PC-3 (cell line): ENCODE measurements at regions not wholly inside any gene's neighbourhood (a gene's known extent, or its start where the extent isn't known, plus 50 kb on each side); places are given as distances from the start of the nearest gene placed in this dataset.

ENCODE experiments used
- ATAC-seq: fragments of 200-7000 bp; cut with Tn5 transposase; 2 replicates; pipeline ENCODE4 v1.9.1; 2020; ENCODE audit warnings: mild to moderate bottlenecking, moderate library complexity
- BruUV-seq: library from RNA; stranded (reverse); fragments of 400-500 nt; replicated peaks from 2 replicates; lab custom pipeline; 2021; lab: Mats Ljungman, UMichigan
- CTCF ChIA-PET: fragments of 300-600 bp; sonication (Branson Sonifier 250); formaldehyde crosslinking; loops from one replicate; lab custom pipeline; 2022; ENCODE audit warnings: antibody characterized with exemption; lab: Charles Lee
- POLR2A ChIA-PET: fragments of 300-600 bp; sonication (Branson Sonifier 250); formaldehyde crosslinking; loops from one replicate; lab custom pipeline; 2022; ENCODE audit warnings: antibody characterized with exemption; ENCODE audit not compliant: unreplicated experiment; lab: Charles Lee
- DNase-seq: peaks from one replicate; pipeline ENCODE4 v3.0.0-alpha.2; 2015
- H2AFZ ChIP-seq: fragments of 300-600 bp; sonication (generic); 2 replicates; pipeline ENCODE4 v1.6.0; 2016; ENCODE audit warnings: antibody characterized with exemption, low read length
- H3F3A ChIP-seq: fragments of 300-600 bp; sonication (generic); one replicate; pipeline ENCODE4 v1.6.0; 2017; ENCODE audit warnings: antibody characterized with exemption, low read length, control low read depth, mild to moderate bottlenecking; ENCODE audit not compliant: unreplicated experiment
- H3K27ac ChIP-seq: fragments of 300-600 bp; sonication (generic); 2 replicates; pipeline ENCODE4 v1.5.1; 2016; ENCODE audit warnings: mild to moderate bottlenecking, low read length
- H3K27me3 ChIP-seq: fragments of 300-600 bp; sonication (generic); 2 replicates; pipeline ENCODE4 v1.6.1; 2016; ENCODE audit warnings: low read length, mixed read lengths
- H3K36me3 ChIP-seq: fragments of 300-600 bp; sonication (generic); 2 replicates; pipeline ENCODE4 v1.6.1; 2016; ENCODE audit warnings: low read depth, mixed run types, low read length, mixed read lengths
- H3K4me1 ChIP-seq: fragments of 300-600 bp; sonication (generic); 2 replicates; pipeline ENCODE4 v1.5.1; 2016; ENCODE audit warnings: low read length; ENCODE audit not compliant: insufficient read depth
- H3K4me2 ChIP-seq: fragments of 300-600 bp; sonication (generic); 2 replicates; pipeline ENCODE4 v1.6.0; 2016; ENCODE audit warnings: low read length
- H3K4me3 ChIP-seq: fragments of 300-600 bp; sonication (generic); 2 replicates; pipeline ENCODE4 v1.5.1; 2016; ENCODE audit warnings: mild to moderate bottlenecking, low read length, mixed read lengths
- H3K79me2 ChIP-seq: fragments of 300-600 bp; sonication (generic); 2 replicates; pipeline ENCODE4 v1.6.1; 2017; ENCODE audit warnings: low read length, mixed read lengths
- H3K9ac ChIP-seq: fragments of 300-600 bp; sonication (generic); 2 replicates; pipeline ENCODE4 v1.6.0; 2016; ENCODE audit warnings: mild to moderate bottlenecking, low read length
- H3K9me2 ChIP-seq: fragments of 300-600 bp; sonication (generic); replicated peaks from 2 replicates; pipeline ENCODE4 v1.6.1; 2016; ENCODE audit warnings: mixed run types, low read length, mixed read lengths
- H3K9me3 ChIP-seq: fragments of 300-600 bp; sonication (generic); 2 replicates; pipeline ENCODE4 v1.6.1; 2016; ENCODE audit warnings: low read length, mixed read lengths
- H4K20me1 ChIP-seq: fragments of 300-600 bp; sonication (generic); 2 replicates; pipeline ENCODE4 v1.6.1; 2016; ENCODE audit warnings: low read length, mixed read lengths
- CTCF ChIP-seq: fragments of 300-600 bp; sonication (generic); conservative IDR thresholded peaks from 2 replicates; pipeline ENCODE4 v1.5.1; 2017; ENCODE audit warnings: antibody characterized with exemption, low read depth, mild to moderate bottlenecking, low read length
- EZH2 ChIP-seq: fragments of 300-600 bp; sonication (generic); IDR thresholded peaks from one replicate; pipeline ENCODE4 v1.6.1; 2017; ENCODE audit warnings: antibody characterized with exemption, mild to moderate bottlenecking, low read length; ENCODE audit not compliant: unreplicated experiment
- EZH2phosphoT487 ChIP-seq: fragments of 300-600 bp; sonication (generic); IDR thresholded peaks from 2 replicates; pipeline ENCODE4 v1.6.1; 2018; ENCODE audit warnings: mild to moderate bottlenecking, antibody characterized with exemption, low read length, borderline replicate concordance
- intact Hi-C: fragments of 100-400 bp; cut with micrococcal nuclease; formaldehyde crosslinking; loops from 2 replicates; pipeline ENCODE4 v1.9.0; 2023

- POLR2A ChIA-PET: no interaction called here
- Histone ChIP-seq H3K79me2 (no peaks in the 10 kb centered on the region), H3F3A (no peaks in the 10 kb centered on the region), H4K20me1 (no peaks in the 10 kb centered on the region), H3K4me2 (no peak overlapping the region), H3K9me2 (no peaks in the 10 kb centered on the region), H3K36me3 (no peaks in the 10 kb centered on the region), H3K4me3 (no peak overlapping the region), H3K27ac (no peak overlapping the region), H3K9me3 (no peaks in the 10 kb centered on the region), H3K27me3 (no peaks in the 10 kb centered on the region), H2AFZ (no peak overlapping the region), H3K4me1 (peaks cover 18% of the 10 kb centered on the region), H3K9ac (no peak overlapping the region)
- TF ChIP-seq EZH2 (no peak), EZH2phosphoT487 (no peak)
- DNase-seq: peak; percentile 28
- intact Hi-C loops: loop anchor here (5.0 kb wide), 2 partner anchors 164 to 261 kb away; no protein-coding TSS in a partner anchor
- BruUV-seq: no TSS peak
- CTCF ChIA-PET: no interaction called here
- ATAC-seq: no peak
These were observed 544.4 kb downstream of the EFNA5 start for GRCh38 chr5:107126341-107126740.

- no peaks in the 10 kb centered on the region for H3K9me2 ChIP-seq
- BruUV-seq: no TSS peak
- POLR2A ChIA-PET: interaction anchor here (0.6 kb wide), 1 partner anchor 10 kb away, joined by 3 read pairs; no protein-coding TSS in a partner anchor
- CTCF ChIA-PET: no interaction called here
- H3K9ac ChIP-seq: no peak overlapping the region
- no peak overlapping the region for H3K4me3 ChIP-seq
- intact Hi-C loops: no loop called here
- peaks cover 18% of the 10 kb centered on the region for H3K4me1 ChIP-seq
- no peaks in the 10 kb centered on the region for H3K79me2 ChIP-seq
- no peak for DNase-seq
- no peaks in the 10 kb centered on the region for H3F3A ChIP-seq
- H4K20me1 ChIP-seq: no peaks in the 10 kb centered on the region
- TF ChIP-seq CTCF (no peak), EZH2 (no peak), EZH2phosphoT487 (no peak)
- no peak overlapping the region for H3K4me2 ChIP-seq
- H3K27me3 ChIP-seq: no peaks in the 10 kb centered on the region
- H3K36me3 ChIP-seq: no peaks in the 10 kb centered on the region
- no peak for ATAC-seq
- no peak overlapping the region for H2AFZ ChIP-seq
- no peaks in the 10 kb centered on the region for H3K9me3 ChIP-seq
- no peak overlapping the region for H3K27ac ChIP-seq
These were observed 546.4 kb downstream of the EFNA5 start for GRCh38 chr5:107124376-107124775.

GRCh38 chr5:107123014-107123413 is 547.7 kb downstream of the EFNA5 start:
- BruUV-seq: no TSS peak
- H4K20me1 ChIP-seq: no peaks in the 10 kb centered on the region
- H3K36me3 ChIP-seq: no peaks in the 10 kb centered on the region
- peaks cover 15% of the 10 kb centered on the region for H3K4me1 ChIP-seq
- ChIA-PET POLR2A (no interaction called here), CTCF (no interaction called here)
- no peaks in the 10 kb centered on the region for H3F3A ChIP-seq
- no peak overlapping the region for H3K4me3 ChIP-seq
- no peaks in the 10 kb centered on the region for H3K27me3 ChIP-seq
- TF ChIP-seq EZH2: no peak
- no peak for TF ChIP-seq CTCF
- TF ChIP-seq EZH2phosphoT487: no peak
- no peak overlapping the region for H3K9ac ChIP-seq
- no peak overlapping the region for H3K4me2 ChIP-seq
- H3K79me2 ChIP-seq: no peaks in the 10 kb centered on the region
- H3K27ac ChIP-seq: no peak overlapping the region
- ATAC-seq (no peak), DNase-seq (no peak)
- H3K9me2 ChIP-seq: no peaks in the 10 kb centered on the region
- intact Hi-C loops: no loop called here
- H3K9me3 ChIP-seq: no peaks in the 10 kb centered on the region
- H2AFZ ChIP-seq: no peak overlapping the region
